GM23338 (cell line): ENCODE measurements at regions not wholly inside any gene's neighbourhood (a gene's known extent, or its start where the extent isn't known, plus 50 kb on each side); places are given as distances from the start of the nearest gene placed in this dataset.

Source experiments
- CREB1 ChIP-seq: fragments of 250-450 bp; sonication (Bioruptor Pico); IDR thresholded peaks from 2 replicates; pipeline ENCODE4 v1.5.0; 2020; ENCODE audit warnings: low read depth, mild to moderate bottlenecking, moderate library complexity
- CTCF ChIP-seq, 2 experiments: fragments of 200-600 bp in 1 of 2; sonication (generic) in 1 of 2; conservative IDR thresholded peaks; 2 replicates each; pipeline versions ENCODE4 v1.5.1 to v1.6.1; 2016 to 2017; ENCODE audit warnings: antibody characterized with exemption in 2 of 2, low read depth in 2 of 2, mild to moderate bottlenecking in 2 of 2, moderate library complexity in 1 of 2
- ETS1 ChIP-seq: IDR thresholded peaks from 2 replicates; pipeline ENCODE4 v1.6.1; 2016; ENCODE audit warnings: antibody characterized with exemption
- EZH2 ChIP-seq: fragments of 200-600 bp; sonication (generic); IDR thresholded peaks from one replicate; pipeline ENCODE4 v1.8.0; 2017; ENCODE audit warnings: antibody characterized with exemption, mild to moderate bottlenecking, low read depth; ENCODE audit not compliant: unreplicated experiment
- EZH2phosphoT487 ChIP-seq: fragments of 200-600 bp; sonication (generic); IDR thresholded peaks from one replicate; pipeline ENCODE4 v1.8.1; 2018; ENCODE audit warnings: antibody characterized with exemption; ENCODE audit not compliant: unreplicated experiment
- JUNB ChIP-seq: IDR thresholded peaks from one replicate; pipeline ENCODE4 v1.6.1; 2016; ENCODE audit warnings: antibody characterized with exemption; ENCODE audit not compliant: unreplicated experiment
- NANOG ChIP-seq: IDR thresholded peaks from 2 replicates; pipeline ENCODE4 v1.6.1; 2016; ENCODE audit warnings: antibody characterized with exemption, borderline replicate concordance
- POLR2AphosphoS5 ChIP-seq: IDR thresholded peaks from 2 replicates; pipeline ENCODE4 v1.6.1; 2016; ENCODE audit warnings: antibody characterized with exemption, low read depth
- REST ChIP-seq: IDR thresholded peaks from one replicate; pipeline ENCODE4 v1.6.1; 2018; ENCODE audit warnings: antibody characterized with exemption; ENCODE audit not compliant: unreplicated experiment
- STAT1 ChIP-seq: IDR thresholded peaks from one replicate; pipeline ENCODE4 v1.6.1; 2016; ENCODE audit warnings: antibody characterized with exemption; ENCODE audit not compliant: unreplicated experiment
- ZNF114 ChIP-seq: fragments of 250-450 bp; sonication (Bioruptor Pico); IDR thresholded peaks from 2 replicates; pipeline ENCODE4 v1.5.0; 2020; ENCODE audit warnings: mild to moderate bottlenecking, moderate library complexity
- ZNF331 ChIP-seq: fragments of 250-450 bp; sonication (Bioruptor Pico); IDR thresholded peaks from 2 replicates; pipeline ENCODE4 v1.5.0; 2020; ENCODE audit warnings: low read depth, mild to moderate bottlenecking, moderate library complexity
- ZNF462 ChIP-seq: fragments of 250-450 bp; sonication (Bioruptor Pico); IDR thresholded peaks from 2 replicates; pipeline ENCODE4 v1.5.0; 2020; ENCODE audit warnings: mild to moderate bottlenecking, moderate library complexity

- TF ChIP-seq POLR2AphosphoS5 (no peak), CTCF (conservative IDR thresholded peaks at IDR 0.05; ENCODE audit: low read depth in 2 of 2) (no peak), EZH2 (no peak), REST (no peak), JUNB (no peak), CREB1 (CRISPR knock-in tag) (no peak), ZNF331 (CRISPR knock-in tag) (no peak), EZH2phosphoT487 (no peak), ETS1 (no peak), ZNF114 (CRISPR knock-in tag) (no peak), ZNF462 (no peak), STAT1 (no peak), NANOG (no peak)
Observed at GRCh38 chr15:49712846-49713450, 92.1 kb downstream of the DTWD1 start.
